ENCODE measurements at regions not wholly inside any gene's neighbourhood (a gene's known extent, or its start where the extent isn't known, plus 50 kb on each side); places are given as distances from the start of the nearest gene placed in this dataset.

DNA sequence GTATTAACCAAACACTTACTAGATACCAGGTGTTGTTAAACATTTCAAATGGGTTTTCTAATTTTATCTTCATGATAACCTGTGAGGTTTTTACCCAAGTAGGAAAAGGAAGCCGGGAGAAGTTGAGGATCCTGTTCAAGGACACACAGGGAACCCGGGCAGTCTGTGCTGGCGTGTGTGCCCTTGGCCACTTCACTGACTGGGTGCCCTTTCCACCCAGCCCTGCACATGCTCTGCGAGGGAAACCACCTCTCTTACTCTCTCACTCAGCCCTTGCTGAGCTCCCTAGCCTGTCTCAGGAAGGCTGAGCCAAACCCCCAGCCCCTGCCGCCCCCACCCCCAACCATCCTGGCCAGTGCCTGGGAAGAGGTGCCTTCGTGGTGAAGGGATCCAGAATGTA lies 51.8 kb downstream of the TEX44 start:
- DNase-seq: no peak

GRCh38 chr2:231646476-231646875 lies 53.8 kb downstream of the TEX44 start:
- DNase-seq: no peak

- peak; percentile 32 to 39 for DNase-seq
These were observed 56.0 kb downstream of the TEX44 start for GRCh38 chr2:231648579-231649174.

GRCh38 chr2:231651561-231651960 lies 56.8 kb upstream of the PTMA start:
- peak; percentile 31 to 47 for DNase-seq

DNA sequence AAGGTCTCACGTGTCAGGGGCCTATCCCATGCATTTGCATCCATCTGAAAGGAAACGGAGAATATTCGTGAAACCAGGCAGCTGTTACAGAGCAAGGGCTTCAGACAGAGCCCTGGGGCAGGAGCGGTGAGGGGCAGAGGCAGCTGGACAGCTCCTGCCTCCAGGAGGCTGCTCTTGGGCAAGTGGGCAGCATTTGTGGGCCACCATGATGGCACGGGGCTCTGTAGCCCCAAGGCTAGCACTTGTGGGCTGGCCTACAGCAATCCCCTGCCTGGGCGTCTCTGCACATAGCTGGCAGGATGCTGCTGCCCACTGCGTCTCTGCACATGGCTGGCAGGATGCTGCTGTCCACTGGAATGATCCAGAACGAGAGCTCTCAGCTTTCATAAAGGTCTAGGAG lies 52.8 kb upstream of the PTMA start:
- DNase-seq: no peak

- DNase-seq: no peak
These were observed 52.4 kb upstream of the PTMA start for GRCh38 chr2:231655894-231656293.

Measured in AML-193 (cell line).